CD4-positive, alpha-beta T cell treated with Interleukin-12 subunit alpha and Interleukin-12 subunit beta, for 1 hour (primary cell): ENCODE measurements at regions not wholly inside any gene's neighbourhood (a gene's known extent, or its start where the extent isn't known, plus 50 kb on each side); places are given as distances from the start of the nearest gene placed in this dataset.

Experiments
- DNase-seq: peaks from one replicate; pipeline ENCODE4 v3.0.0-alpha.2; 2020

DNA sequence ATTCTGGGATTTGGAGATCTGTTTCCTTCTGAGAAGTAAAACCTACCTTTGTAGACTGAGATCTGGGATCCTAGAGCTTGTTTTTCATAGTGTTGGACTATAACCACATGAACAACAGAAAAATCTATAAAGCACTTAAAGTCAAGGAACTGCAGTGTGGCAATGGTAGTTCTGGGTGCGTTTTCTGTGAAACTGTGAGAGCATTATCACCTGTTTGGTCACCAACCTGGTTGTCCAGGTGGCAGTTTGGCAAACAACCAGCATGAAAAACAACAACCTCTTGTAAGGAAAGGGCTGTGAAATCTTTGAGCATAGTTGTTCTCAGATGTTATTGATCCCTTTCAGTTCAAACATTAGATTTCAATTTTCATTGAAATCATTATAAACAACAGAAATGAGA is 215.8 kb upstream of the CITED2 start:
- no peak for DNase-seq

DNA sequence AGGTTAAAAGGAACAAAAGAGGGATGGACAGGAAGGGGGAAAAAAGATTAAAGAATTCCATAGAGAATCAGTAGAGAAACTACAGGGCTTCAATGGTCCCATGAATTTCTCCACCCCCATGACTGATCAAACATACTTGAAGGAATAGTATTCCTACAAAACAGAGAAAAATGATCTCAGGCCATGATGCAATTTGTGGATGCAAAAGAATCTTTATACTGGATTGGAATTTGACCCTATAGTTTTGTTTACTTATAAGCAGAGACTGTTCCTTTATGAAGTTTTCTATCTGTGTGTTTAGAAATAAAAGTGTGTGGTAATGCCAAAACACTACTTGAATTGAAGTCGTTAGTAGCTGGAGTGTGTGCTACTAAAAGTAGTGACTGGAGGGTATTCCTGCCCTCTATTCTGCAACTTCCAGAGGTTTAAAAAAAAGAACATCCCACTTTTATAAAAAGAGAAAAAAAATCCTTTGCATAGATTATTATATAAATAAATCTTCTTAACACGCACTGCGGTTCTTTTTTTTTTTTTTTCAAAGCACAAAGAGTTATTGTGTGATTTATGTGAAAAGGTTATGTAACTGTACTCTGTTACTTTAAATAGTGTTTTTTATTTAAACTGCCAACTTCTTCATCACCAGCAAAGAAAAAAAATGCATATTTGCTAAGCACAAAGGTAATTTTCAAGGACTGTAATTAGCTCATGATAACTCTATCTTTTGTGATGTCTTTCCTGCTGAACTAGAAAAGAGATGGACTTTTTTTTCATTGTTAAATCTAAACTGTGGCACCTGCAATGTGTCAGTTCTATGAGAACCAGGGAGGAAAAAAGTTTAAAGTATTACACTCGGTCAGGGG is 214.5 kb upstream of the CITED2 start:
- DNase-seq = no peak

DNA sequence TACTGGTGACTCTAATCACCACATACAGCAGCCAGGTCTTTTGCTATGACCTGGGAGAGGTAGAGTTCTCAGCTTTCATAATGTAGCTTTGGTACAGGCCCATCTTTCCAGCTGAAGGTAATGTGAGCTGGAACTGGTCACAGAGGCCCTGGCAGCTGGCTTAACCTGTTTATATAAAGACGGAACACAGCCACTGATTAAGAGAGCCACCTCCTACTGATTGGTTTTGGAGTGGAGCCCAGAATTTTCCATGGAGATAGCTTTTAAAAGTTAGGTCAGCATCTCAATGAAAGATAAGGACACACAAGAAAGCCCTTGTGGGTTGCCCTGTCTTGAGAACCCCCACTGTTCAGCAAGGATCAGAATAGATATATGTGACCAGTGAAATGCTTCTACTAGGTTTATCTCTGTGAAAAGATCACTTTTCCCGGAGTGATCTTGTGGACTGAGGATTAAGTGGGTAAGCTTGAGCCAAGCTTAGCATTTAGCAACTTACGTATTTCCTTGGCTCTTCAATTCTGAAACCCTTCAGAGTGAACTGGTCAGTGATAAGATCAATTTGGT is 213.7 kb upstream of the CITED2 start:
- no peak for DNase-seq

DNA sequence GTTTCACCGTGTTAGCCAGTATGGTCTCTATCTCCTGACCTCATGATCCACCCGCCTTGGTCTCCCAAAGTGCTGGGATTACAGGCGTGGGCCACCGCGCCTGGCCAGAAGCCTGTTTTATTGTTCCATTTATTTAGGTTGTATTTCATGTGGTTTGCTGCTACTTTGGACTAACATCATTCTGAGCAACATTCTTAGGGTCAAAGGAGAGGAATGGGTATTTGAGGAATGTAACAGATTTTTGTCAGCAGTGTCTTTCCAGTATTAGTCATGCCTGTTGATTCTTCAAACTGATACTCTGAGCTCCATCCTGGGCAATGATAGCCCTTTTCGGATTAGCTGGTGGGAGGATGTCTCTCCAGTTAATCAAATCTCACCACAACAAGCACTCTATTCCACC is 213.0 kb upstream of the CITED2 start:
- no peak for DNase-seq

DNA sequence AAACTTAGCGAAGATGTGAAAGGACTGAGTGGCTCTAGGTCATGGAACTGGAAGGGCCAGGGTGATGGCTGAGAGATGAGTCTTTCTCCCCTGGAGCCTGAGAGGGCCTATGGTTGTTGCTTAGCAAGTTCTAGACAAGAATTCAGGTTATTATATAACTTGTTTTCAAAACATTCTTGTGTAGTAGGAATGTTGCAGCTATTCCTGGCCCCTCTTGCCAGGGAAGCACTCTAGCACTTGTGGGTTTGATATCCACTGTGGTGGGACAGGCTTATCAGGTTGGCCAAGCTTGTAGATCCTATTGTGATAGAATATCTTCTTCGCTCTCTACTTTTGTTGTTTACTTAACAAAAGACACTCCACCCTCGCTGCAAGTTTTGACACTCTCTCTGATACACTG is 211.8 kb upstream of the CITED2 start:
- no peak for DNase-seq

DNA sequence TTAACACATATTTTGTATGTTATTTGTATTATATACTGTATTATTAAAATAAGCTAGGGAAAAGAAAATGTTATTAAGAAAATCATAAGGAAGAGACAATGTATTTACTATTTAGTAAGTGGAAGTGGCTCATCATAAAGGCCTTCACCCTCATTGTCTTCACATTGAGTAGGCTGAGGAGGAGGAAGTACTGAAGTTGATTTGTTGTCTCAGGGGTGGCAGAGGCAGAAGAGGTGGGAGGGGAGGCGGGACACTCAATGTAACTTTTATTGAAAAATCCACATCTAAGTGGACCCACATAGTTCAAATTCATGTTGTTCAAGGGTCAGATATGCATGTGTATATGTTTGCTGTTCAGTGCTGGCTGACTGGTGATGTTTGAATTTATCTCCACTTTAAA is 210.2 kb upstream of the CITED2 start:
- no peak for DNase-seq

DNA sequence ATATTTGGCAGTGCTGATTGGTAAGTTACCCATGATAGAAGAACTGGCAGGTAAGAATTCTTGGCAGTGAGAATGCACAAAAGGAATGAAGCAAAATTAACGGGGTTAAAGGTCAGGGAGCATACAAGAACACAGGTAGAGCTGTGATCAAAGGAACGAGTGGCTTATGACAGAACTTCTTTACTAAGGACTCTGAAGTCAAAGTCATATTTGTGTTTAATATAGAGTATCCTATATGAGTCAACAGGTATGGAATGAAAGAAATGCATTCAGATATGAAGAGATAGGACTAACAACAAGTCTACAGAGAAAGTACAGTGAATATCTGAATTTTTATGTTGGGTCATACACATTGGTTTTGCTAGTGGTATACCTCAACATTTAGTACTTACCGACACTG is 209.0 kb upstream of the CITED2 start:
- DNase-seq = no peak

DNA sequence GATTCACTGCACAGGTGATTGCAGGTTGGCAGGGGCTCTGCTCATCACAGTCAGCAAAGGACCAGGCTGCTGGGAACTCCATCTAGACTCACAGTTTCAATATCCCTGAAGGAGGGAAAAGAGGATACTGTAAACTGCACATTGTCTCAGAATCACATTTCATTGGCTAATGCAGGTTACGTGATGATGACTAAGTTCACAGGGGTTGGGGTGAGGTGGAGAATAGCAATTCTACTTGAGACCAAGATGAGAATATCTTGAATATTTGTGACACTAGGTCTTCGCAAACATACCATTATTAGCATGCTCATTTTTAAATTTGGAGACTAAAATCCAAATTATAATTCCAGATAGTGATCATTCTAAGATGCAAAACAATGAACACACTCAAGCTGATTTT is 208.5 kb upstream of the CITED2 start:
- no peak for DNase-seq

DNA sequence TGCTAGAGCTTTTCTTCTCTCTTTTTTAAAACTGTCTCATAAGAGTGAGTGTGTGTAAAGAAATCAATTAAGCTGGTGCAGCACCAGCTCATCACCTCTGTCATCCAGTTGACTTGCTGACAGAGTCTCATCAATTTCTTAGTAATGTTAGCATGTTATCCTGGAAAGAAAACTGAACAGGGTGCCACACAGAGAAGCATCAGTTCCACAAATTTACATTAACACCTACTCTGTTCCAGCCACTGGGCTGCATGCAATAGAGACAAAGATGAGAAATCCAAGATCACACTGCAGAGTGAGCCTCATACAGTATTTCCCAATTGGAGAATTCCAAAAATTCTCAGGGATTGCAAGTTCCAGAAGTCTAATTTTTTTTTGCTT is 207.0 kb upstream of the CITED2 start:
- DNase-seq = no peak

DNA sequence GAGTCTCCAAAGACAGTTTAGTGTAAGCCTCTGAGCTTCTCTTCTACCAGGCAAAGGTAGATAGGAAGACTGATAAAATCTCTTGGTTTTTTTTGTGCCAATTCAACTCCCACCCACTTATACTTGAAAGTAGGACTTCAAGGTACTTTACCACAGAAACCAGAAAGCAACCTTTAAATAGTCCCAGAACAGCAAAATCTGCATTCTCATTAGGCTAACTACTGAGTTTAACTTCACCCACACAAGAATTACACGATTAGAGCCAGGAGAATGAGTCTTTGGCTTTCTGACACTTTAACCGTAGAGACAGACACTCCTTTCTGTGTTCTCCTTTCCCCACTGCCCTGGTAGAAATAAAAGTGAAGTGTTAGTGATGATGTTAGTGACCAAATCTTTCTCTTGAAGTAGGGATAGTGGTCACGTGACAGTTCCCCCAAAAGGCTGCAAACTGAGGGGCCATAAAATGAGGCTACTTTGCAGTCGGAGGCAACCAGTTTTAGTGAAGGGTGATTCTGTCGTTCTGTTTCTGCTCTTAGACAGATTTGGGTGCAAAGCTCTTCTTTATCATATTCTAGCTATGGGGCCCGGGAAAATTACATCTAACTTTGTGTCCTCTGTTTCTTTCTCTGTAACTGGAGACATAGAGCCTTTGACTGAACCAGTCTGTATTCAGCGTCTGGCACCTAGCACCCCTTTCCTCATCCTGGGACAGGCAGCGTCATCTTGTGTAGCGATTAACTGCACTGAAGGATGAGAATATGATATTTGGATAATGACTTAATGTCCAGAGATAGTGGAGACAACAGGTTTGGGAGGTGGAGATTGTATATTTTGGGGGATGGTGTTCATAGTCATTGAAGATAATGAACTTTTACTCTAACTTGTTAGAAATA is 206.4 kb upstream of the CITED2 start:
- peak; percentile 10 for DNase-seq

DNA sequence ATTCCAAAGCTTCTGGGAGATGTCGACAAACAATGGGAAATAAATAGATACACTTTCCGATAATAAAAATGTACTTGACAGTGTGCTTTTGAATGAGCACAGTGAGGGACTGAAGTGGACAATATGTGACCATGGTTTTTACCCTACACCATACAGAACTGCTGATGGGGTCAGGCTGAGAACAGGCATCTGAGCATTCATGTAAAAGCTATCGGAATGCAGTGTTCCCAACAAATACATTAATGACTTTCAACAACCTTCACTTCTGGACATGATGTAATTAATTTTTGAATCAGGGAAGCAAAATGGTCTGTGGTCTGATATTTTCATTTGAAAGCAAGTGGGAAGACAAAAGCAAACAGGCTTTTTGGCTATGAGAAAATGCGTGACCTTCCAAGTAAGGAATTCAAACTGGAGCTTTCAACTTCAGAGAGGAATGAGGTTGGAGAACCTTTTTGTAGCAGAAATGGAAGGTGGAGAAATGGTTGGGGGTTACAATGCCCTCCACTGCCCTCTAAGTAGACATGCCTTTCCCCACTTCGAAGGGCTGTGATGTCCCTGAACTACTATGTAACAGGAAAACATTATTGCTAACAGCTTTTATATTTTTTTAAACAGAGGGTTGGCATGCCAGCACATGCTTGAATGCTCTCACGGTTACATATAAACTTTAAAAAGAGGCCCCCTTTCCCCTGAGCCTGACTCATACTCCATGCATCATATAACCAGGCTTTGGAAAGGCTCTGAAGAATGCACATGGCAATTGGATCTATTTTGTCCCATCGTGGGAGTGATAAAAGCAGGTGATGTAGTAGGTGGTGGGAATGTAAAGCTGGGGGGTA is 203.5 kb upstream of the CITED2 start:
- DNase-seq = no peak

DNA sequence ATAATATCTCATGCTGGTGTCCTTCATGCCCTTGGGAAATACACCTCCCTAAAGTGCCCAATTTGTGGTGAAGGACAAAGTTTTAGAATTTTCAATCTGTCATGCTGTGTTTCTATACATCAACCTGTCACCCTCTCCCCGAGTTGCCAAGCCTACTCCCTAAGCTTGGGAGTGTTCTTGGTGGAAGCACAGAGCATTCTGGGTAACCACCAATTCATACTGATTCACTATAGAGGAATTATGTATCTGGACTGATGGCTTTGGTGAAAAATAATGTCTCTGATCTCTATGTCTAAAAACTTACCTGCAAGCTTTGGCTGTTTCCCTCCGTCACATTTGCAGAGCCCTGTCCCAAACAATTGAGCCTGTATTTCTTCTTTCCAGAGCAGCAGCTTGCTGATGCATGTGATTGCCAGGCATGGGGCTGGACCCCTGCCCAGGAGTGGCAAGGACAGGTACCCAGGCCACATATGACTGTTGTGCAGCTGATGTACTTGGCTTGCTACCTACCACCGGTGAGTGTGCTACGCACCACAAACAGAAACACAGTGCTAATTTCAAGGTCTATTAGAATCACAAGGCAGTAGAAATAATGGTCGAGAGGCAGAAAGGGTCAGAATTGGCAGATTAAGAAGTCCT is 202.8 kb upstream of the CITED2 start:
- no peak for DNase-seq

DNA sequence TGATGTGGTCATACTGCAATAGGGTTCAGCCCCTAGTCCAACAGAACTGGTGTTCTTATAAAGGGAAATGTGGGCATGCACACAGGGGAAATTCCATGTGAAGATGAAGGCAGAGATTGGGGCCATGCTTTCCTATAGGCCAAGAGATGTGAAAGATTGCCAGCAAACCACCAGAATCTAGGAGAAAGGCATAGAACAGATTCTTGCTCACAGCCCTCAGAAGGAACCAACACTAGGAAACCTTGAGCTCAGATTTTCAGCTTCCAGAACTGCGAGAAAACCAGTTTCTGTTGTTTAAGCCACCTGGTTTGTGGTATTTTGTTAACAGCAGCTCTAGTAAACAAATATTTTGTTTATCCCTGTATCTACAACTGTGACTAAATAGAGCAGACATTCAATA is 197.6 kb upstream of the CITED2 start:
- no peak for DNase-seq

DNA sequence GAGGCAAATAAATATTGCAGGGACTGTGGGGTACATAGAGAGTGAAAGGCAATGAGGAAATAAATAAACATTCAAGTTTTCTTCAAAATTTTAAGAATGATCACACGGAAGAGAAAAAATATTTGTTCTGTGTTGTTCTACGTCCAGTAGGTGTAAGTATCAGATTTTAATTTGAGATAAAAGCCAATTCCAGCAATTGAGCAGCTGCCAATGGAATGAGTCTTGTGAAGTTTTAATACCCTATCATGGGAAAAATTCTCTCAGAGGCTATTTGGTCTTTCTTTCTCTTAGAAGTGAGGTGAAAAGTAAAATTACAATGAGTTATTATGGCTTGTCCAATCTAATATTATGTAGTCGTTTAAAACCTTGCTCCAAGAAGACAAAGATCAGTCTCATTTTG is 195.7 kb upstream of the CITED2 start:
- DNase-seq = no peak

DNA sequence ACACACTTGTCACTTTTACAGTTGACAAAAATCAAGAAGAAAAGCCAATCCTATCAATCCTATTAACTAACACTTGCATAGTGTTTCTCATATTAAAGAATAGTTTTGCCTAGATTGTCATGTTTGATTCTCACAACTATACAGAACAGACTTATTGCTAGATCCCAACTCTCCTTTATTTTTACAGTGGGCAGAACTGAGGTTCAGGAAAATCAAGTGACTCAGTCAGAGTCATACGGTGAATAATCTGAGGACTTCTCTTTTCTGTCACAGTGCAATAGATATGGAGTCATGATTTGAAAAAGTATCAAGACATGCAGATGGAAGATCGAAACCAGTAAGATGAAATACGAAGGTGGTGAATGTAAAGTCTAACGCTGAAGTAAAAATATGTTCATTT is 195.1 kb upstream of the CITED2 start:
- no peak for DNase-seq

DNA sequence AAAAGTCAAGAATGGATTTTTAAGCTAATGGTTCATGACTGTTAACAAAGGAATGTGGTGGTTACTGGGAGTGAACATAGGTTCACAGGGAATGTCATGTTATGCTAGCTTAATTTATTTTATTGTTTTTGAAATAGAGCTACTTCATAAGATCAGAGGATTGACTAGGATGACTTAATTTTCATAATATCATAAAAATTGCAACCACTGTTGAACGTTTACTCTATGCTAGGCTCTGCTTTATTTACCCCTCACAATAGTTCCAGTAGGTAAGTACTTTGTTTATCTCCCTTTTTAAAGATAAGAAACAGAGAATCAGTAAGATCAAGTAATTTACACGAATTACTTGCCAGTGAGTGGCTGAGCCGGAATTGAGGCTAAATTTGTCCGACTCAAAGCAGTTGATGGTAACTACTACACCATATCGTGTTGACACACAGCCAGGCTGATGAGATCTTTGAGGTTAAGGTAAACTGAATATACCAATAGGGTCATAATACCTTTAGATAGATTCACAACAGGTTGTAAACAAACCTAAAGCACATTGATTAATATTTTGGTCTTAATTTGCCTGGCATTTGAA is 194.6 kb upstream of the CITED2 start:
- DNase-seq = no peak

DNA sequence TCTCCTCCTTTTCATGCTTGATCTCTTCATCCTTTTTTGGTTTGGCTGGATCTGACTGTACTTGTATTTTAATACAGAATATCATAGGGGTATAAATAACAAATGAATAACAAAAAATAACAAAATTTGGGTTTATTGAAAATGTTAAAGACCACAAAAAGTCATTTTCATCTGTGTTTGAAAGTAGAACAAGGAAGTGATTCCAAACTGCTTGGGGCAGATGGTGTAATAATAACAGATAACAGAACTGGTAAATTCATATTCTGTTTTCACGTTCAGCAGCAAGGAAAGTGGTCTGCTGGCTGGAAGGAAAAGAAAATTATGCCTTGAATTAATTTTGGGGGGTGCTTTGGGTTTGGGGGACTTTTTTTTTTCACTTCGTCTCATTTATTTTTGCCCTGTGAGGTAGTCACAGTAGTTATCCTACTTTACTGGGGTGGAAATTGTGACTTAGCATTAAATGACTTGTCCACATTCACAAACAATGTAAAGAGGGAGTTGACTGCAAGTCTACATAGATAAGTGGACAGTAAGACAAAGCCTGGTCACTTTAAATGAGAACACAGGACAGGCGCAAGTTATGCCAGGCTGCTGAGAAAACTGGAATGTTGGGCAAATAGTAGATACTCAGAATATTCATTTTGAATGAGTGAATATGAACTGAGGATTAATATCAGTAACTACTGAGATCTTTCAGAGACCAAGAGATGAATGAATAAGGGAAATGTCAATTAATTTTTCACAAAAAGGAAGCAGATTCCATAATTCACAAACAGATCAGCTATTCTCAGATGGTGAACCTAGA is 193.9 kb upstream of the CITED2 start:
- DNase-seq = no peak

DNA sequence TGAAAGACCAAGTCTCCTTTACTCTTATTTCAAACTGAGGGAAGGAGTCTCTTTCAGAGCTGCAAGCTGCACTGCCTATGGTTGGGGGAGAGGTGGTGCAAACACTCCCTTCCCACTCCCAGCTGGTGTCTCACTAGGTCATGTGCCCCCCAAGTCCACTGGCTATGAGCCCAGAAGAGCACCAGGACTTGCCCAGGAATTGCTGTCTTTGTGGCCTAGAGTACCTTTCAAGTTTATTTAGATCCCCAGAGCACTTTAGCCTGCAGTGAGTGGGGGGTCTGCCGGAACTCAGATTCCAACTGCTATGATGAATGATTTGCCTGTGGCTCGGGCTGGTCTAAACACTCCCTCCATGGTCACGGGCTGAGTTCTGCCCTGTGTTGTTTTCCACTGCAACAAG is 192.6 kb upstream of the CITED2 start:
- DNase-seq = no peak

DNA sequence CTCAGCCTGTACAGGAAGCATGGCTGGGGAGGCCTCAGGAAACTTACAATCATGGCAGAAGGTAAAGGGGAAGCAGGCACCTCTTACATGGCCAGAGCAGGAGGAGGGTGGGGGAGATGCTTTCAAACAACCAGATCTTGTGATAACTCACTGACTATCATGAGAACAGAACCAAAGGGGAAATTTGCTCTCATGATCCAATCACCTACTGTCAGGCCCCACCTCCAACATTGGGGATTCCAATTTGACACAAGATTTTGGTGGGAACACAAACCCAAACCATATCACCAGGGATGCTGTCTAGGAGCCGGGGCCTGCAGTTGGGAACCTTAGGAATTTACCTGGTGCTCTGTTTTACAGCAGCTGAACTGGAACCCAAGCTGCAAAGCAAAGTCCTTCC is 191.1 kb upstream of the CITED2 start:
- no peak for DNase-seq

DNA sequence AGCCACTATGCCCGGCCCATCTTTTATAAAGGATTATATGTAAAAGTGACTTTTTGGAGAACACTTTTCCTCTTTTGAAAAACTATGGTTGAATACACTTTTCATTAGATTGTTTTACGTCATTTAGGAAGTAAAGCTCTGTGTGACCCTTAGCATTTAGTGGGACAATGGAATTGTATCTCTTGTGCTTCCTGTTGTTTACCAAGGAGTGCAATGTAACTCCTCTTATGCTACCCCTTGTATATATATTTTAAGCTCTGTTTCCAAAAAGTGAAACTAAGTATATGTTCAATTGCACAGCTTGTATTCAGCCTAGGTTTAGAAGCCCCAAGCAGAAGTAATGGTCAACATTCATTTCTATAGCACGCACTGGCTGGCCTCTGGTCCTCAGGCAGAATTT is 183.1 kb upstream of the CITED2 start:
- no peak for DNase-seq

DNA sequence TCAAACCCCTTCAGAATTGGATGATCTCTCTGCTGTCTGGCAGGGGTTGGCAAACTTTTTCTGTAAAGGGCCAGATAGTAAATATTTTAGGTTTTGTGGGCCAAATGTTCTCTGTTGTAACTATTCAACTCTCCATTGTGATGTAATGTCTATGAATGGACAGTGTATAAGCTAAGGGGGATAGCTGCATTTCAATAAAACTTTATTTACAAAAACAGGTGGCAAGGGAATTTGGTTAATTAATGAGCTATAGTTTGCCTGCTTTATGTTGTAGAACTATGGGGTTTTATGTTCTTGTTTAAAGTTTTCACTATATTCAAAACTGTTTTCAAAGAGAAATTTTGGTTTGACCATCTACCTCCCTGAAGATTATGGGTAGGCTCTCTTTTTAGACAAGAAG is 182.1 kb upstream of the CITED2 start:
- DNase-seq = no peak
